K562 (cell line): ENCODE measurements at regions not wholly inside any gene's neighbourhood (a gene's known extent, or its start where the extent isn't known, plus 50 kb on each side); places are given as distances from the start of the nearest gene placed in this dataset.
"Not testable (repeated sequence)": the region's sequence is repeated elsewhere in the genome, so short reads cannot be mapped to it uniquely, and the experiment has no call there.

ENCODE experiments used
- ATAC-seq: fragments of 200-7000 bp; cut with Tn5 transposase; 3 replicates; pipeline ENCODE4 v1.9.1; 2020; ENCODE audit warnings: moderate library complexity
- BruUV-seq: library from RNA; stranded (reverse); fragments of 400-500 nt; replicated peaks from 2 replicates; lab custom pipeline; 2021; lab: Mats Ljungman, UMichigan
- CTCF ChIA-PET: fragments of 300-600 bp; formaldehyde crosslinking; extraction: SDS; loops from one replicate; lab custom pipeline; 2021; ENCODE audit warnings: low intra/inter-chr PET ratio; lab: Yijun Ruan, JAX
- POLR2A ChIA-PET: fragments of 300-600, 350-650 bp; sonication (Branson Sonifier 250); formaldehyde crosslinking; extraction: SDS; loops from one replicate; lab custom pipeline; 2021; ENCODE audit warnings: antibody characterized with exemption, inconsistent platforms; lab: Yijun Ruan, JAX
- DNase-seq, 4 experiments: peaks; one replicate each; pipeline versions ENCODE4 v3.0.0 to v3.0.0-alpha.2; 2011 to 2018; ENCODE audit warnings: low spot score in 3 of 4, mixed read lengths in 3 of 4; ENCODE audit errors: extremely low read depth in 1 of 4
- FAIRE-seq: peaks from 2 replicates; lab custom pipeline; 2011; peaks lifted over from hg19 to GRCh38; lab: Jason Lieb, UNC
- H2AFZ ChIP-seq: 2 replicates; pipeline ENCODE4 v1.6.0; 2011; ENCODE audit warnings: low read depth, low read length, control low read depth, inconsistent platforms
- H3K27ac ChIP-seq: fragments of 200-600 bp; 3 replicates; pipeline ENCODE4 v1.8.0; 2011; ENCODE audit warnings: low read depth, mild to moderate bottlenecking, control low read depth, inconsistent platforms, low read length, moderate library complexity, mixed read lengths; ENCODE audit errors: extremely low read depth
- H3K27me3 ChIP-seq, 2 experiments: fragments of 300-600 bp in 1 of 2; 2 replicates in 1 of 2; 3 replicates in 1 of 2; pipeline versions ENCODE4 v1.6.0 to v1.8.0; 2011; ENCODE audit warnings: inconsistent platforms in 2 of 2, low read length in 2 of 2, mild to moderate bottlenecking in 1 of 2, mixed read lengths in 1 of 2, moderate library complexity in 1 of 2; ENCODE audit not compliant: control insufficient read depth in 2 of 2, insufficient read depth in 2 of 2
- H3K36me3 ChIP-seq: fragments of 300-600 bp; 3 replicates; pipeline ENCODE4 v1.8.0; 2011; ENCODE audit warnings: mild to moderate bottlenecking, low read length, inconsistent platforms; ENCODE audit not compliant: control insufficient read depth, insufficient read depth
- H3K4me1 ChIP-seq, 2 experiments: fragments of 200-600 bp in 1 of 2; replicated peaks in 1 of 2; 2 replicates in 1 of 2; 3 replicates in 1 of 2; pipeline versions ENCODE4 v1.5.1 to v1.8.0; 2011; ENCODE audit warnings: inconsistent platforms in 2 of 2, low read length in 2 of 2, mild to moderate bottlenecking in 1 of 2, mixed read lengths in 1 of 2, moderate library complexity in 1 of 2; ENCODE audit not compliant: control insufficient read depth in 2 of 2, insufficient read depth in 2 of 2
- H3K4me2 ChIP-seq: 2 replicates; pipeline ENCODE4 v1.6.1; 2011; ENCODE audit warnings: low read length, control low read depth, inconsistent platforms, mixed read lengths; ENCODE audit not compliant: insufficient read depth
- H3K4me3 ChIP-seq: fragments of 200-600 bp; sonication (generic), shearing (Covaris generic); 2 replicates; pipeline ENCODE4 v1.5.1; 2016; ENCODE audit warnings: control low read depth, inconsistent platforms
- H3K79me2 ChIP-seq: fragments of 200-600 bp; 3 replicates; pipeline ENCODE4 v1.8.0; 2011; ENCODE audit warnings: low read length, inconsistent platforms; ENCODE audit not compliant: control insufficient read depth, insufficient read depth
- H3K9ac ChIP-seq, 2 experiments: 2 replicates each; pipeline versions ENCODE4 v1.6.0 to v1.6.1; 2011; ENCODE audit warnings: low read depth in 2 of 2, low read length in 2 of 2, control low read depth in 1 of 2, inconsistent platforms in 1 of 2, mild to moderate bottlenecking in 1 of 2, mixed read lengths in 1 of 2; ENCODE audit not compliant: insufficient read depth in 1 of 2
- H3K9me1 ChIP-seq: one replicate; pipeline ENCODE4 v1.6.0; 2011; ENCODE audit warnings: inconsistent platforms, mild to moderate bottlenecking, low read length, moderate library complexity; ENCODE audit not compliant: control insufficient read depth, insufficient read depth
- H3K9me3 ChIP-seq: replicated peaks from 2 replicates; pipeline ENCODE4 v1.5.1; 2011; ENCODE audit warnings: low read depth, low read length, inconsistent platforms; ENCODE audit not compliant: control insufficient read depth, insufficient read depth
- H4K20me1 ChIP-seq: replicated peaks from 2 replicates; pipeline ENCODE4 v1.6.1; 2011; ENCODE audit warnings: low read length, inconsistent platforms, mixed read lengths; ENCODE audit not compliant: control insufficient read depth, insufficient read depth
- WGBS: fragments of 100-300 bp; shearing (Covaris generic); methylation state at CpG from one replicate; pipeline ENCODE4 v1.1.6; 2016; ENCODE audit warnings: low coverage, mixed read lengths; ENCODE audit not compliant: insufficient coverage; ENCODE audit errors: missing lambda C conversion rate; 5-methylcytosine and 5-hydroxymethylcytosine counted together
- in situ Hi-C: fragments of 300-500 bp; cut with MboI; formaldehyde crosslinking; loops from 4 replicates; pipeline ENCODE4 v1.15.0; 2018; ENCODE audit warnings: inconsistent platforms, mixed read lengths
- intact Hi-C: fragments of 100-400 bp; cut with micrococcal nuclease; formaldehyde crosslinking; loops from 2 replicates; pipeline ENCODE4 v1.14.2; 2022

- H3K9ac ChIP-seq, H3K4me3 ChIP-seq, BruUV-seq, ATAC-seq, DNase-seq, H3K9me3 ChIP-seq, H3K79me2 ChIP-seq, intact Hi-C loops, CTCF ChIA-PET, H4K20me1 ChIP-seq, H3K4me2 ChIP-seq, FAIRE-seq, POLR2A ChIA-PET, H3K4me1 ChIP-seq, H3K9me1 ChIP-seq, H3K27me3 ChIP-seq, H3K36me3 ChIP-seq, H2AFZ ChIP-seq, H3K27ac ChIP-seq, in situ Hi-C loops: not testable (repeated sequence)
- 0% methylated on average over 1 of the region's 1 CpG for WGBS
These were observed 1606.8 kb downstream of the RPIA start for GRCh38 chr2:90298126-90298755.

- CTCF ChIA-PET, H3K9ac ChIP-seq, FAIRE-seq, H3K36me3 ChIP-seq, intact Hi-C loops, H4K20me1 ChIP-seq, ATAC-seq, H3K4me1 ChIP-seq, H3K27me3 ChIP-seq, BruUV-seq, H2AFZ ChIP-seq, in situ Hi-C loops, POLR2A ChIA-PET, H3K9me3 ChIP-seq, H3K79me2 ChIP-seq, H3K4me2 ChIP-seq, H3K27ac ChIP-seq, H3K9me1 ChIP-seq, H3K4me3 ChIP-seq, DNase-seq: not testable (repeated sequence)
- WGBS, result 0% methylated on average over 2 of the region's 5 CpGs
These were observed 1607.5 kb downstream of the RPIA start for GRCh38 chr2:90298983-90299382.

- ATAC-seq, H3K36me3 ChIP-seq, FAIRE-seq, H3K4me2 ChIP-seq, H3K27me3 ChIP-seq, CTCF ChIA-PET, H3K4me1 ChIP-seq, POLR2A ChIA-PET, H3K9ac ChIP-seq, H4K20me1 ChIP-seq, H3K4me3 ChIP-seq, intact Hi-C loops, H3K79me2 ChIP-seq, H3K27ac ChIP-seq, H3K9me1 ChIP-seq, in situ Hi-C loops, H3K9me3 ChIP-seq, BruUV-seq, H2AFZ ChIP-seq: not testable (repeated sequence)
- peak in 1 of 4 experiments; percentile 2 for DNase-seq
- WGBS, result 3% methylated on average over 27 of the region's 29 CpGs
These were observed 1631.5 kb downstream of the RPIA start for GRCh38 chr2:90322982-90323381.
